HG02884 (cell line): ENCODE measurements at regions not wholly inside any gene's neighbourhood (a gene's known extent, or its start where the extent isn't known, plus 50 kb on each side); places are given as distances from the start of the nearest gene placed in this dataset.

Source experiments
- ATAC-seq: cut with Tn5 transposase; IDR thresholded peaks from one replicate; pipeline ENCODE4 v1.9.1; 2021; ENCODE audit warnings: mild to moderate bottlenecking, moderate library complexity; ENCODE audit not compliant: unreplicated experiment

- no peak for ATAC-seq
Observed at GRCh38 chr4:24303926-24304325, 280.4 kb downstream of the DHX15 start.

GRCh38 chr4:24298911-24299310 is 285.4 kb downstream of the DHX15 start:
- ATAC-seq: no peak

GRCh38 chr4:24287096-24287495 is 297.3 kb downstream of the DHX15 start:
- no peak for ATAC-seq

GRCh38 chr4:24285759-24286158 is 298.6 kb downstream of the DHX15 start:
- no peak for ATAC-seq

GRCh38 chr4:24282446-24282845 is 301.9 kb downstream of the DHX15 start:
- ATAC-seq: no peak

- ATAC-seq: no peak
Observed at GRCh38 chr4:24279911-24280375, 304.4 kb downstream of the DHX15 start.

- ATAC-seq: no peak
Observed at GRCh38 chr4:24279469-24279868, 304.9 kb downstream of the DHX15 start.

GRCh38 chr4:24278693-24279092 is 305.7 kb downstream of the DHX15 start:
- no peak for ATAC-seq

GRCh38 chr4:24274381-24274941 is 309.9 kb downstream of the DHX15 start:
- ATAC-seq: no peak

- ATAC-seq: no peak
Observed at GRCh38 chr4:24273136-24273535, 311.2 kb downstream of the DHX15 start.

GRCh38 chr4:24266951-24267722 is 317.2 kb downstream of the DHX15 start:
- ATAC-seq: no peak

GRCh38 chr4:24265989-24266388 is 318.4 kb downstream of the DHX15 start:
- ATAC-seq: no peak

GRCh38 chr4:24262616-24263015 is 321.7 kb downstream of the DHX15 start:
- ATAC-seq: no peak

- no peak for ATAC-seq
Observed at GRCh38 chr4:24262084-24262483, 322.3 kb downstream of the DHX15 start.

GRCh38 chr4:24260923-24261564 is 323.3 kb downstream of the DHX15 start:
- ATAC-seq: no peak

GRCh38 chr4:24260133-24260715 is 324.1 kb downstream of the DHX15 start:
- ATAC-seq: no peak

- no peak for ATAC-seq
Observed at GRCh38 chr4:24256547-24256946, 327.8 kb downstream of the DHX15 start.

GRCh38 chr4:24256066-24256465 is 328.3 kb downstream of the DHX15 start:
- ATAC-seq: no peak

- ATAC-seq: no peak
Observed at GRCh38 chr4:24252121-24252520, 332.2 kb downstream of the DHX15 start.

- ATAC-seq: no peak
Observed at GRCh38 chr4:24251589-24251988, 332.8 kb downstream of the DHX15 start.

- ATAC-seq: no peak
Observed at GRCh38 chr4:24249972-24250371, 334.4 kb downstream of the DHX15 start.
